H9 (cell line): ENCODE measurements at regions not wholly inside any gene's neighbourhood (a gene's known extent, or its start where the extent isn't known, plus 50 kb on each side); places are given as distances from the start of the nearest gene placed in this dataset.

Source experiments
- DNase-seq: peaks from one replicate; pipeline ENCODE4 v3.0.0-alpha.2; 2017
- H2AFZ ChIP-seq: one replicate; pipeline ENCODE4 v1.6.1; 2013; ENCODE audit warnings: mild to moderate bottlenecking, low read length, control low read depth, moderate library complexity
- H2AK5ac ChIP-seq: 2 replicates; pipeline ENCODE4 v1.6.1; 2013; ENCODE audit warnings: low read length, control low read depth, mixed read lengths; ENCODE audit not compliant: insufficient read length
- H2BK120ac ChIP-seq: one replicate; pipeline ENCODE4 v1.6.1; 2013; ENCODE audit warnings: low read depth, mild to moderate bottlenecking, low read length, control low read depth, inconsistent platforms; ENCODE audit not compliant: poor library complexity, severe bottlenecking
- H2BK12ac ChIP-seq: 2 replicates; pipeline ENCODE4 v1.6.1; 2013; ENCODE audit warnings: low read length, control low read depth, mixed read lengths, low read depth; ENCODE audit not compliant: insufficient read length
- H2BK15ac ChIP-seq: 2 replicates; pipeline ENCODE4 v1.6.1; 2013; ENCODE audit warnings: low read depth, low read length, control low read depth
- H2BK20ac ChIP-seq: one replicate; pipeline ENCODE4 v1.6.1; 2013; ENCODE audit warnings: low read depth, mild to moderate bottlenecking, low read length, control low read depth, inconsistent platforms; ENCODE audit not compliant: poor library complexity, severe bottlenecking
- H2BK5ac ChIP-seq: 2 replicates; pipeline ENCODE4 v1.6.1; 2013; ENCODE audit warnings: low read length, control low read depth, mixed read lengths; ENCODE audit not compliant: insufficient read length
- H3K14ac ChIP-seq: 2 replicates; pipeline ENCODE4 v1.6.1; 2013; ENCODE audit warnings: low read length, control low read depth; ENCODE audit not compliant: insufficient read depth
- H3K18ac ChIP-seq: 2 replicates; pipeline ENCODE4 v1.6.1; 2013; ENCODE audit warnings: low read depth, mild to moderate bottlenecking, mixed read lengths, low read length, control low read depth; ENCODE audit not compliant: insufficient read length
- H3K23ac ChIP-seq: 2 replicates; pipeline ENCODE4 v1.6.1; 2013; ENCODE audit warnings: low read length, control low read depth, mixed read lengths, low read depth; ENCODE audit not compliant: insufficient read length
- H3K23me2 ChIP-seq: 2 replicates; pipeline ENCODE4 v1.6.1; 2013; ENCODE audit warnings: low read depth, mild to moderate bottlenecking, mixed read lengths, low read length, control low read depth; ENCODE audit not compliant: insufficient read length, poor library complexity, severe bottlenecking
- H3K27ac ChIP-seq: 2 replicates; pipeline ENCODE4 v1.5.1; 2013; ENCODE audit warnings: low read length, control low read depth, mixed read lengths, low read depth; ENCODE audit not compliant: insufficient read length
- H3K27me3 ChIP-seq: 2 replicates; pipeline ENCODE4 v1.6.1; 2013; ENCODE audit warnings: low read length, control low read depth, inconsistent platforms; ENCODE audit not compliant: insufficient read depth
- H3K4ac ChIP-seq: 2 replicates; pipeline ENCODE4 v1.6.1; 2013; ENCODE audit warnings: low read depth, mild to moderate bottlenecking, control low read depth, inconsistent platforms, low read length, moderate library complexity
- H3K4me1 ChIP-seq: 2 replicates; pipeline ENCODE4 v1.6.1; 2013; ENCODE audit warnings: low read length, control low read depth, inconsistent platforms; ENCODE audit not compliant: insufficient read depth
- H3K4me2 ChIP-seq: 2 replicates; pipeline ENCODE4 v1.6.1; 2013; ENCODE audit warnings: low read length, control low read depth, mixed read lengths; ENCODE audit not compliant: insufficient read length, insufficient read depth
- H3K56ac ChIP-seq: 2 replicates; pipeline ENCODE4 v1.6.1; 2013; ENCODE audit warnings: low read depth, mild to moderate bottlenecking, mixed read lengths, low read length, control low read depth; ENCODE audit not compliant: insufficient read length
- H3K79me1 ChIP-seq: 2 replicates; pipeline ENCODE4 v1.6.1; 2013; ENCODE audit warnings: low read depth, mild to moderate bottlenecking, moderate library complexity, low read length, control low read depth, inconsistent platforms; ENCODE audit not compliant: insufficient read depth, poor library complexity, severe bottlenecking
- H3K79me2 ChIP-seq: 2 replicates; pipeline ENCODE4 v1.6.1; 2013; ENCODE audit warnings: low read length, control low read depth, inconsistent platforms; ENCODE audit not compliant: insufficient read depth
- H3K9ac ChIP-seq: 2 replicates; pipeline ENCODE4 v1.6.1; 2013; ENCODE audit warnings: low read length, control low read depth, mixed read lengths; ENCODE audit not compliant: insufficient read length; ENCODE audit errors: extremely low read depth
- H3K9me3 ChIP-seq: one replicate; pipeline ENCODE4 v1.6.1; 2013; ENCODE audit warnings: low read depth, low read length, inconsistent platforms; ENCODE audit not compliant: control insufficient read depth
- H3T11ph ChIP-seq: one replicate; pipeline ENCODE4 v1.6.1; 2013; ENCODE audit warnings: mild to moderate bottlenecking, low read length, control low read depth, inconsistent platforms
- H4K20me1 ChIP-seq: one replicate; pipeline ENCODE4 v1.6.1; 2013; ENCODE audit not compliant: control insufficient read depth, insufficient read length, insufficient read depth
- H4K5ac ChIP-seq: 2 replicates; pipeline ENCODE4 v1.6.1; 2013; ENCODE audit warnings: low read depth, mild to moderate bottlenecking, mixed read lengths, low read length, control low read depth; ENCODE audit not compliant: insufficient read length
- H4K8ac ChIP-seq: replicated peaks from 2 replicates; pipeline ENCODE4 v1.6.1; 2013; ENCODE audit warnings: low read length, control low read depth, mixed read lengths, low read depth; ENCODE audit not compliant: insufficient read length
- H4K91ac ChIP-seq: 2 replicates; pipeline ENCODE4 v1.6.1; 2013; ENCODE audit warnings: low read depth, mild to moderate bottlenecking, moderate library complexity, mixed read lengths, low read length, control low read depth; ENCODE audit not compliant: insufficient read length
- H3K27ac Mint-ChIP-seq, 3 experiments: 2 replicates in 2 of 3; 3 replicates in 1 of 3; pipeline ENCODE4 v1.8.0; 2020 to 2021; ENCODE audit warnings: mixed read lengths in 3 of 3, mild to moderate bottlenecking in 1 of 3, moderate library complexity in 1 of 3
- H3K27me3 Mint-ChIP-seq: 2 replicates; pipeline ENCODE4 v1.8.0; 2021; ENCODE audit warnings: low read depth, mild to moderate bottlenecking, moderate library complexity, mixed read lengths
- H3K36me3 Mint-ChIP-seq, 3 experiments: 2 replicates in 2 of 3; 3 replicates in 1 of 3; pipeline ENCODE4 v1.8.0; 2020 to 2021; ENCODE audit warnings: low read depth in 3 of 3, mixed read lengths in 3 of 3; ENCODE audit not compliant: insufficient read depth in 1 of 3
- H3K4me1 Mint-ChIP-seq, 2 experiments: 2 replicates each; pipeline ENCODE4 v1.8.0; 2020; ENCODE audit warnings: mixed read lengths in 2 of 2
- H3K4me3 Mint-ChIP-seq, 2 experiments: 2 replicates in 1 of 2; 3 replicates in 1 of 2; pipeline ENCODE4 v1.8.0; 2020 to 2021; ENCODE audit warnings: mild to moderate bottlenecking in 2 of 2, mixed read lengths in 2 of 2, moderate library complexity in 1 of 2
- H3K9me3 Mint-ChIP-seq, 2 experiments: 2 replicates in 1 of 2; 3 replicates in 1 of 2; pipeline ENCODE4 v1.8.0; 2020; ENCODE audit warnings: mild to moderate bottlenecking in 2 of 2, mixed read lengths in 2 of 2, moderate library complexity in 1 of 2
- CTCF ChIP-seq: fragments of 200-600 bp; sonication (generic); conservative IDR thresholded peaks from 3 replicates; pipeline ENCODE4 v1.8.0; 2021; ENCODE audit warnings: antibody characterized with exemption, mild to moderate bottlenecking
- WGBS: extraction: QIAGEN DNeasy Blood & Tissue Kit; methylation state at CpG from one replicate; pipeline ENCODE4 v1.1.7; 2013; ENCODE audit warnings: missing lambda C conversion rate, low lambda C conversion rate, mixed read lengths; ENCODE audit not compliant: insufficient read length; ENCODE audit errors: extremely low coverage; 5-methylcytosine and 5-hydroxymethylcytosine counted together

DNA sequence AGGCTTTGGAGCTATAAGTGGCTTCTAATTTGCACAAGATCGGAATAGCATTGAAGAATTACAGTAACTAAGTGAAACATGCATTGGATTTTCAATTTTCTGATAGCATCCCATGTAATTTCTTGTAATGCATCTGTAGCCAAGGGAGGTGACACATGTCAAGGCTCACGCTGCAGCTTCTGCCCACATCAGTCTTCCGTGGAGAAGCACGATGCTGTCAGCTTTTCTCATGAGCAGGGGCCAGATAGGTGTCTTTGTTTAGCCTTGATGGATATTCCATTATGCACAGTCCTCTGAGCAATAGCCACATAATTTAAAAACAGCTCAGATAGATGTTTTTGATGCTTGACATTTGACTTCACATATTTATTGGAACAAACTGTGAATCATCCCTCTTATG, 1046.9 kb upstream of the EEF2KMT start:
- Histone ChIP-seq H3K27ac (no peak overlapping the region), H3K4me2 (no peak overlapping the region), H4K20me1 (no peaks in the 10 kb centered on the region), H3K4ac (no peak overlapping the region), H3K4me1 (no peaks in the 10 kb centered on the region; the same call in 1 of the 2 replicates), H4K91ac (no peak overlapping the region), H3K27me3 (no peaks in the 10 kb centered on the region), H3K23ac (no peak overlapping the region), H3K79me2 (no peaks in the 10 kb centered on the region), H2BK12ac (no peak overlapping the region), H2AK5ac (no peak overlapping the region), H2AFZ (no peak overlapping the region), H4K5ac (no peak overlapping the region), H3K79me1 (no peaks in the 10 kb centered on the region), H3K14ac (no peak overlapping the region), H2BK120ac (no peak overlapping the region), H2BK20ac (no peak overlapping the region), H3K9ac (no peak overlapping the region), H3K23me2 (no peaks in the 10 kb centered on the region), H3K9me3 (no peaks in the 10 kb centered on the region), H2BK15ac (no peak overlapping the region), H3K56ac (no peak overlapping the region), H4K8ac (no peak overlapping the region), H2BK5ac (no peak overlapping the region), H3K18ac (no peak overlapping the region), H3T11ph (no peak overlapping the region)
- Mint-ChIP-seq H3K27me3 (peaks cover 4% of the 10 kb centered on the region; the same call in 1 of the 2 replicates), H3K36me3 (0 out of 7 replicates have a peak, but pooled peaks cover 0 to 4% (median 0%) of the 10 kb centered on the region in 3 experiments), H3K4me3 (no peak overlapping the region), H3K27ac (no peak overlapping the region), H3K4me1 (peaks cover 13 to 18% of the 10 kb centered on the region in 2 experiments), H3K9me3 (peaks cover 0 to 3% of the 10 kb centered on the region in 2 experiments; a peak in 2 of 5 replicates)
- TF ChIP-seq CTCF = no peak
- DNase-seq = no peak
- no CpG with 5 or more reads among the region's 4 CpGs for WGBS
